ELR (cell line): ENCODE measurements at regions not wholly inside any gene's neighbourhood (a gene's known extent, or its start where the extent isn't known, plus 50 kb on each side); places are given as distances from the start of the nearest gene placed in this dataset.
"Not testable (repeated sequence)": the region's sequence is repeated elsewhere in the genome, so short reads cannot be mapped to it uniquely, and the experiment has no call there.

Source experiments
- DNase-seq: peaks from one replicate; pipeline ENCODE4 v3.0.0-alpha.2; 2015; ENCODE audit warnings: low read depth

- DNase-seq: peak; percentile 12
Measured at GRCh38 chr6:100226811-100227210, 232.8 kb upstream of the MCHR2 start.

- not testable (repeated sequence) for DNase-seq
Measured at GRCh38 chr6:100223952-100224351, 229.9 kb upstream of the MCHR2 start.

- no peak for DNase-seq
Measured at GRCh38 chr6:100220543-100220942, 226.5 kb upstream of the MCHR2 start.

GRCh38 chr6:100217225-100218012 lies 223.4 kb upstream of the MCHR2 start:
- peak; percentile 28 for DNase-seq

- no peak for DNase-seq
Measured at GRCh38 chr6:100216760-100217159, 222.7 kb upstream of the MCHR2 start.

GRCh38 chr6:100212131-100212530 lies 218.1 kb upstream of the MCHR2 start:
- DNase-seq: peak; percentile 5

GRCh38 chr6:100210137-100211117 lies 216.4 kb upstream of the MCHR2 start:
- DNase-seq: no peak

- DNase-seq: no peak
Measured at GRCh38 chr6:100209323-100210136, 215.5 kb upstream of the MCHR2 start.

- peak; percentile 99 for DNase-seq
Measured at GRCh38 chr6:100203400-100203799, 209.4 kb upstream of the MCHR2 start.

GRCh38 chr6:100202417-100203194 lies 208.6 kb upstream of the MCHR2 start:
- DNase-seq: peak; percentile 98

GRCh38 chr6:100196214-100196982 lies 202.4 kb upstream of the MCHR2 start:
- not testable (repeated sequence) for DNase-seq

GRCh38 chr6:100195244-100195643 lies 201.2 kb upstream of the MCHR2 start:
- not testable (repeated sequence) for DNase-seq

- DNase-seq: no peak
Measured at GRCh38 chr6:100194535-100194934, 200.5 kb upstream of the MCHR2 start.

GRCh38 chr6:100188754-100189153 lies 194.7 kb upstream of the MCHR2 start:
- DNase-seq: no peak

- DNase-seq: peak; percentile 24
Measured at GRCh38 chr6:100186552-100186951, 192.5 kb upstream of the MCHR2 start.

- no peak for DNase-seq
Measured at GRCh38 chr6:100185615-100186014, 191.6 kb upstream of the MCHR2 start.

- no peak for DNase-seq
Measured at GRCh38 chr6:100184473-100184872, 190.4 kb upstream of the MCHR2 start.

- no peak for DNase-seq
Measured at GRCh38 chr6:100182313-100182712, 188.3 kb upstream of the MCHR2 start.

GRCh38 chr6:100181309-100181708 lies 187.3 kb upstream of the MCHR2 start:
- DNase-seq: no peak

- no peak for DNase-seq
Measured at GRCh38 chr6:100179576-100179975, 185.6 kb upstream of the MCHR2 start.
